Subcutaneous abdominal adipose tissue (tissue), 5 donors: ENCODE measurements at regions not wholly inside any gene's neighbourhood (a gene's known extent, or its start where the extent isn't known, plus 50 kb on each side); places are given as distances from the start of the nearest gene placed in this dataset.
"Not testable (repeated sequence)": the region's sequence is repeated elsewhere in the genome, so short reads cannot be mapped to it uniquely, and the experiment has no call there.

Source experiments
- H3K27ac ChIP-seq: one replicate; pipeline ENCODE4 v1.7.0; 2013; ENCODE audit warnings: low read depth, mild to moderate bottlenecking, inconsistent platforms, low read length, moderate library complexity
- H3K27me3 ChIP-seq, 5 donors: one replicate each; pipeline ENCODE4 v1.7.0; 2013; ENCODE audit warnings: low read length in 5 of 5, inconsistent platforms in 1 of 5; ENCODE audit not compliant: control insufficient read depth in 5 of 5, insufficient read depth in 4 of 5
- H3K36me3 ChIP-seq, 5 donors: one replicate each; pipeline ENCODE4 v1.7.0; 2013; ENCODE audit warnings: low read length in 5 of 5; ENCODE audit not compliant: control insufficient read depth in 5 of 5, insufficient read depth in 5 of 5
- H3K4me1 ChIP-seq, 5 donors: one replicate each; pipeline ENCODE4 v1.7.0; 2013; ENCODE audit warnings: low read length in 5 of 5, mild to moderate bottlenecking in 3 of 5, moderate library complexity in 1 of 5; ENCODE audit not compliant: control insufficient read depth in 5 of 5, insufficient read depth in 5 of 5
- H3K4me3 ChIP-seq, 5 donors: one replicate each; pipeline ENCODE4 v1.7.0; 2013; ENCODE audit warnings: low read length in 5 of 5, low read depth in 1 of 5
- H3K9ac ChIP-seq, 5 donors: one replicate each; pipeline ENCODE4 v1.7.0; 2013; ENCODE audit warnings: low read length in 5 of 5, mild to moderate bottlenecking in 4 of 5, moderate library complexity in 3 of 5
- H3K9me3 ChIP-seq, 5 donors: one replicate each; pipeline ENCODE4 v1.7.0; 2013; ENCODE audit warnings: low read length in 5 of 5; ENCODE audit not compliant: control insufficient read depth in 5 of 5
- donor health status: healthy.
- donor health status: healthy.
- donor health status: healthy.
- donor health status: healthy.
- donor health status: healthy.

DNA sequence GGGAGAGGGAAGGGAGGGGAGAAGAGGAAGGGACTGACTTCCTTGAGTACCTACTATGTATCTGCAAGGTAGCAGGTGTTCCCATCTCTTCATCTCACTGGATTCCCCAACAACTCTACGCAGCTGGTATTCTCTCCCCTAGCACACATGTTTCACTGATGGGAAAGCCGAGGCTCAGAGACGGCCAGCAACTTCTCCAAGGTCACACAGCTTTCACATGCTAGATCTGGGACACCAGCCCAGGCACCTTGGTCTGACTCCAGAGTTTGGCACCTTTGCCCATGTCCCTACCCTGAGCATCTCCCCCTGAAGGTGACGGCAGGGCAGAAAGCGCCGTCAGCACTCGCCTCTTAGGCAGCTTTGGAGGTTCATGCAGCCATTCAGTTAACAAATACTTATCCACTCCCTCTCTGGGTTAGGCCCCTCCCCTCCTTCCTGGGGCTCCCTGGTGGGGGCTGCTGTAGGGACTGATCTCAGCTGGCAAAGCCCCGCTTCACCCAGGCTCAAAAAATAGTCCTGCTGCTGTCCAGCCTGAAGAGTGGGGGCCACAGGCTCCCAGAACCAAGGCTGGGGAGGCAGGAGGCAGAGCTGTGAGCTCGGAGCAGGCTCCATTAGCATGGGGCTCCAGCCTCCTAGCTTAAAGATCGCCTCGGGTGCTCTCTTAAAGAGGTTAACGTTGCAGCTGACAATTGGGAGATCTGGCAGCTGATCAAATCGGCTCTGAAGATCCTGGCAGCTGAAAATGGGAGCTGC lies 79.4 kb downstream of the IGLL1 start:
- H3K9ac ChIP-seq, result no peak overlapping the region
- no peaks in the 10 kb centered on the region for H3K9me3 ChIP-seq
- H3K27ac ChIP-seq, result no peak overlapping the region
- H3K4me1 ChIP-seq, result no peaks in the 10 kb centered on the region
- peaks cover 0 to 23% (median 8%) of the 10 kb centered on the region in 5 donors for H3K27me3 ChIP-seq
- H3K36me3 ChIP-seq, result no peaks in the 10 kb centered on the region
- H3K4me3 ChIP-seq, result no peak overlapping the region

DNA sequence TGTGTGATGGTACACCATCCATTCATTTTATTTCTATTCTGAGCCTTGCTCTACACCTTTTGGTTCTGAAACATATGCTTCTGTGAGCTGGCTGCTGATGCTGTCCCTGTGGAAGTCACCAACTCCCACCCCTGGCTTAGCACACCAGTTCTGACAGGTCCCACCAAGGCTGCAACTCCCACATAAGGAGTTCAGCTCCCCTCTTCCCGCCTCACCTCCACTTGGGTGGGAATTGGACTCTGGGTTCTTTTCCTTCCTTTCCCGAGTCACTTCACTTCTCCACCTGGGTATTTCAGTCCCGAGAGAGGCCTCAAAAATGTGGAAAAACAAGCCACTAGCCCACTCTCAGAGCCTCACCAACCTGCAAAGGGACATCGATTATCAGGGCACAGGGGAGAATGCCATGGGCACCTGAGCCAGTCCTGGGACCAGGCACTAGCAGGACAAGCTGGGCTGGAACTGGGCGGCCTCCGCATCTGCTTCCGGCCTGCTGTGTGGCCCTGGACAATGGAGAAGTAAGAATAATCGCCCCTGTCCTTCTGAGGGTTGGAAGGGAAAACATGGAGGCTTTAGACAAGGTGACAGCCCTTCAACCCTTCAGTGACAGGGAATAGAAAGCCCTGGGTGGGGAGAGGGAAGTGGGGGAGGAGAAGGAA lies 80.1 kb downstream of the IGLL1 start:
- no peak overlapping the region for H3K27ac ChIP-seq
- H3K36me3 ChIP-seq, result no peaks in the 10 kb centered on the region
- peaks cover 0 to 23% (median 8%) of the 10 kb centered on the region in 5 donors for H3K27me3 ChIP-seq
- H3K4me1 ChIP-seq, result no peaks in the 10 kb centered on the region
- no peak overlapping the region for H3K9ac ChIP-seq
- H3K9me3 ChIP-seq, result no peaks in the 10 kb centered on the region
- no peak overlapping the region for H3K4me3 ChIP-seq

DNA sequence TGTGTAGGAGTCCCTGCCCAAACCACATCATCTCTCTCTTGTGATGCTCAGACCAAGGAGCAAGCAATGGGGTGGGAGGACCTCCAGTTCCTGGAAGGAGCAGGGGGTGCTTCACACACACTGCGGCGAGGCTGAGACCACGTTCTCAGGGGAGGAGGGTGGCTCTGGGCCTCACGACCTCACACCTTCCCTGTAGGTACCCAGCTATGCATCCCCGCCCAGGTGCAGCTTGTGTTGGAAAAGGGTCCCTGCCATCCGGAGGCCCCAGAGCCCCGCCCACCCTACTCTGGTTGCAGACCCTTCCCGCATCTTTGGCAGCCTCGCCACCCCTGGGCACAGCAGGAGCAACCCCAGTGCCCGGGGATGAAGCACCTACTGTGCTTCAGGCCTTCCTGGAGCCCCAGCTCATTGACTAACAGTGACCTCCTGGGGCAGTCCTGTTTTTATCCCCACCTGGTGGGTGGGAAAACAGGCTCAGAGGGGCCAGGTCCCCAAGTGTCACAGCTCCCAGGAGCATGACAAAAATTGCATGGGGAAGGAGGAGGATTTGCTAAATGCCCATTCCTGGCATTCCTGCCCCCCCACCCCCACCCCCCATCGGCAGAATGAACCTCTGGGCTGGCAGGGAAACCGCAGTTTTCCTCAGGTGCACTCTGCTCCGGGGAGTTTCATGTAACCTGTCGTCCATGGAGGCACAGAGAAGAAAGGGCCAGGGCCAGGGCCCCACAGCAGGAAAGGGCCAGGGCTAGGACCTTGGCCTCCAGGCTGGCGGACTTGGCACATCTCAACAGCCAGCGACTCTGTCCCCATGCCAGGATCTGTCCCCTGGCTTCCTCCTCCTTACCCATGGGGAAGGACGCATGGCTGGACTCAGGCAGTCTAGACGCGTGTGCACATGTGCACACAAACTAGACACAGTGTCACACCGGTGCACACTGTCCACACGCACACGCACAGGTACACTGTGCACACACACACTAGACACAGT lies 81.0 kb downstream of the IGLL1 start:
- Histone ChIP-seq H3K27me3 (peaks cover 0 to 22% (median 8%) of the 10 kb centered on the region in 5 donors), H3K27ac (no peak overlapping the region)

DNA sequence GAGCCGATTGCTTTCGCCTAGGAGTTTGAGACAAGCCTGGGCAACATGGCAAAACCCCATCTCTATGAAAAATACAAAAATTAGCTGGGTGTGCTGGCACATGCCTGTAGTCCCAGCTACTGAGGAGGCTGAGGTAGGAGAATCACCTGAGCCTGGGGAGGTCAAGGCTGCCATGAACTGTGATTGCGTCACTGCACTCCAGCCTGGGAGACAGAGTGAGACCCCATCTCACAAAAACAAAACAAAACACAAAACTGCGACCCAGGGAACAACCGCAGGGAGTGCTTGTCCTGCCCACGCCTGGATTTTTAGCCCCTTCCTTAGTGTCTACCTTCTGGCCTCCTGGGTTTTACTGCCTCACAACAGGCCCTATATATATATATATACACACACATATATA lies 82.2 kb downstream of the IGLL1 start:
- not testable (repeated sequence) for H3K27ac ChIP-seq, H3K4me1 ChIP-seq, H3K36me3 ChIP-seq, H3K4me3 ChIP-seq, H3K9ac ChIP-seq, H3K9me3 ChIP-seq
- H3K27me3 ChIP-seq, result peaks cover 0 to 15% (median 5%) of the 10 kb centered on the region in 5 donors

More for the DNA sequence above, 81.0 kb downstream of the IGLL1 start:
- no peaks in the 10 kb centered on the region for H3K9me3 ChIP-seq
- no peak overlapping the region for H3K9ac ChIP-seq
- H3K36me3 ChIP-seq, result no peaks in the 10 kb centered on the region
- H3K4me3 ChIP-seq, result no peak overlapping the region
- no peaks in the 10 kb centered on the region for H3K4me1 ChIP-seq

DNA sequence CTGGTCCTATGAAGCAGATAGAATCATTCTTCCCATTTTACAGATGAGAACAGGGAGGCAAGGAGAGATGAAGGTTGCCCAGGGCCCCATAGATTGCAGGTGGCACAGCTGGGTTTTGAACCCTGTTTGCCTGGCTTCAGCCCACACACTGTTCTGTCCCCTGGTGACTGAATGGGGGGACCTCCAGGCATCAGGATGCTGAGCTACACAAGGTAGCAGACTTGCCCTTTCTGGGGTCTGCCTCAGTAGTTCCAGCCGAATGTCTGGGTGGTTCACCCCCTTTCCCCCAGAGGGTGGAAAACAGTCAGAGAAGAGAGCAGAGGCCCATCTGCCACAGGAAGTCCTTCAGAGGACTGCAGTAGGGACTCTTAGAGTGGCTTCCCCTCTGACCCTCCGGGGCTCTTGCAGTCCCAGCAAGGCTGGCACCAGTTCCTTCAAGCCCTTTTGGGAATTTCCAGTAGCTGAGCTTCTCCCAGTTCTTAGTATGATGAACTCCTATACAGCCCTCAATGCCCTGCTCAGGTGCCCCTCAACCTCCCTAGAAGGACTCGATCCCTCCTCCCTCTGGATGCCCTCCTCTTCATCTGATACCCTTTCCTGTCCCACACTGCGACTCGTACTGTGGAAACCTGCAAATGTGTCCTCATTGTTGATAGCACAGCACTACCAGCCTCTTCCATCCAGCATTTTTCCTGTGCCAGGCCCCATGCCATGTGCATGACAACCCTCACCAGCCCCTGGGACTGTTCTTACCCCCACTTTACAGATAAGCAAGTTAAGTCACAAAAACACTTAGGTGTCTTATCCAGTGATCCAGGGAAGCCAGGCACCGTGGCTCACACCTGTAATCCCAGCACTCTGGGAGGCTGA lies 82.8 kb downstream of the IGLL1 start:
- no peak overlapping the region for H3K9ac ChIP-seq
- no peaks in the 10 kb centered on the region for H3K9me3 ChIP-seq
- peaks cover 0 to 15% (median 5%) of the 10 kb centered on the region in 5 donors for H3K27me3 ChIP-seq
- no peak overlapping the region for H3K4me3 ChIP-seq
- no peak overlapping the region for H3K27ac ChIP-seq
- H3K36me3 ChIP-seq, result no peaks in the 10 kb centered on the region
- H3K4me1 ChIP-seq, result no peaks in the 10 kb centered on the region

DNA sequence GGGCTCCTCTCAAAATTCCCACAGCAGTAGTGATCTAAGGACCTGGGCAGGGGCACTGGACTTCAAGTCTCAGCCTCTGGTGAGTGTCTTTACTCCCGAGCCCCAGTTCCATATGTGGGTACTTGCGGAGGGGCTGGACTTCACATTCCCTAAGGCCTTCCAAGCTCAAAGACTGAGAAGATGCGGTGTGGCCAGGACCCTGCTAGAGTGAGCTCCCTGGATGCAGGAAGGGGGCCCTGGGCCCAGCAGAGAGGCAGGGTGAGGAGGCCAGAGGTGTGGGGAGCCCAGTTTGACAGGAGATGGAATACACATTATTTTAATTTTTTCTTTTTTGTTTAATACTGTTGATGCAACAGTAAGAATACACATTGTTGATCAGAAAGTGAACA lies 83.7 kb downstream of the IGLL1 start:
- no peaks in the 10 kb centered on the region for H3K4me1 ChIP-seq
- H3K4me3 ChIP-seq, result no peak overlapping the region
- no peak overlapping the region for H3K9ac ChIP-seq
- peaks cover 0 to 15% (median 5%) of the 10 kb centered on the region in 5 donors for H3K27me3 ChIP-seq
- H3K36me3 ChIP-seq, result no peaks in the 10 kb centered on the region
- H3K27ac ChIP-seq, result no peak overlapping the region
- H3K9me3 ChIP-seq, result no peaks in the 10 kb centered on the region

DNA sequence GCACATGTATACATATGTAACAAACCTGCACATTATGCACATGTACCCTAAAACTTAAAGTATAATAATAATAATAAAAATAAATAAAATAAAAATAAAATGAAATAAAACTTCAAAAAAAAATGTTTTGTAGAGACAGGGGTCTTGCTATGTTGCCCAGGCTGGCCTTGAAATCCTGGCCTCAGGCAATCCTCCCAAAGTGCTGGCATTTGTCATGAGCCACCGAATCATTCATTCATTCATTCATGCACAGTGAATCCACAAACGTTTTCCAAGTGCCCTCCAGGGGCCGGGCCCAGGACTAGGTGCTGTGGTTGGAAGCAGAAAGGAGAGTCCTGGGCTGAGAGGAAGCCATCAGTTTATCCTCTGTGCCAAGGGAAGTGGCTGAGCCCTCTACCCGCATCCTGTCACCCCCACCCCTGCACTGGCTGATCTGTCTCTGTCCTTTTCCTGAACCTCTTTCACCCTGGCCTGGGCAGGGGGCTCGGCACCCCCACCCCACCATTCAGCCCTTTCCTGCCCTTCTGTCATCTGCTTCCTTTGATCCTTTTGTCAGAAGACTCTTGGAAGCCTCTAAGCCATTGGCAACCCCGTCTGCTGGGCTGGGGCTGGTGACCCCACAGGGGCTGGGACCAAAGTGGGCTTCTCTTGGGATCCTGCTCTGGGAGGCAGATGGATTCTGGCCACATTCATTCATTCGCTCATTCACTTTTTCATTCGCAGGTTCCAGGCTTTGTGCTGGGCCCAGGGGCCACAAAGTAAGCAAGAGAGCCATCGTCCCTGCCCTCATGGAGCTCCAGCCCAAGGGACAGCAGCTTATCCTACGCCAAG lies 84.3 kb downstream of the IGLL1 start:
- no peaks in the 10 kb centered on the region for H3K36me3 ChIP-seq
- no peak overlapping the region for H3K27ac ChIP-seq
- H3K4me3 ChIP-seq, result no peak overlapping the region
- no peaks in the 10 kb centered on the region for H3K4me1 ChIP-seq
- H3K27me3 ChIP-seq, result peaks cover 0 to 15% (median 5%) of the 10 kb centered on the region in 5 donors
- no peaks in the 10 kb centered on the region for H3K9me3 ChIP-seq
- H3K9ac ChIP-seq, result no peak overlapping the region

DNA sequence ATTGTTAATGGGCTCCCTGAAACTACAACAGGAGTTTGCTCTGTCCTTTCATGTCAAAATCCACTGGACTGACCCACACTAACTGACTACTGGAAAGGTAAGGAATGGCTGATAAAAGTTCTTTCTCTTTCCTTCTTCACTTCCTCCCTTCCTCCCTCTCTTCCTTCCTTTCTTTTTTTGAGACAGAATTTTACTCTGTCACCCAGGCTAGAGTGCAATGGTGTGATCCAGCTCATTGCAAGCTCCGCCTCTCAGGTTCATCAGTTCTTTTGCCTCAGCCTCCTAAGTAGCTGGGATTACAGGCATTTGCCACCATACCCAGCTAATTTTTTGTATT lies 85.2 kb downstream of the IGLL1 start:
- Histone ChIP-seq H3K9ac (no peak overlapping the region), H3K4me3 (no peak overlapping the region), H3K9me3 (no peaks in the 10 kb centered on the region), H3K36me3 (no peaks in the 10 kb centered on the region), H3K27me3 (peaks cover 0 to 8% (median 0%) of the 10 kb centered on the region in 5 donors), H3K27ac (no peak overlapping the region), H3K4me1 (no peaks in the 10 kb centered on the region)

DNA sequence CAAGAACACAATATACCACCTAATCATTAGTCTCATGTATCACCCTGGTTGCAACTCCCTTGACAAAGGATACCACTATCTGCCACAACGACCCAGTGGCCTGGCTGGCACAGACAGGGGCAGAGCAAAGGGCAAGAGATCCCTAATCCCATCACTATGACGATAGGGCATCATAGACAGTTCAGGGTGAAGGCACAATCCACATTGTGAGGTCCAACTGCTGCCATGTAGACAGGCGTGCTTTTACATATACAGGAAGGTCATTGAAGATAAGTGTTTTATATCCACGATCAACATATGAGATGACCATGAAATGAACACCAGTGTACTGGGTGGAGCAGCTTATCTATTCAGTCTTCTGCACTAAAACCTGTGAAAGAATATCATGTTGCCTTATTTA lies 94.6 kb downstream of the IGLL1 start:
- Histone ChIP-seq H3K4me3 (no peak overlapping the region), H3K4me1 (no peaks in the 10 kb centered on the region), H3K27me3 (peaks cover 0 to 4% (median 2%) of the 10 kb centered on the region in 5 donors)

More for the DNA sequence above, 94.6 kb downstream of the IGLL1 start:
- no peaks in the 10 kb centered on the region for H3K9me3 ChIP-seq
- no peak overlapping the region for H3K27ac ChIP-seq
- no peaks in the 10 kb centered on the region for H3K36me3 ChIP-seq
- no peak overlapping the region for H3K9ac ChIP-seq
